ENCODE measurements at regions not wholly inside any gene's neighbourhood (a gene's known extent, or its start where the extent isn't known, plus 50 kb on each side); places are given as distances from the start of the nearest gene placed in this dataset.

- Histone ChIP-seq H3K4me3 (ENCODE audit: low read depth in 2 of 2, low read length in 1 of 2) (no peak overlapping the region), H3K36me3 (replicated peaks in 1 of 2; ENCODE audit: control insufficient read depth in 1 of 2, insufficient read depth in 2 of 2, low read length in 1 of 2) (no peaks in the 10 kb centered on the region), H3K79me2 (ENCODE audit: insufficient read depth) (no peaks in the 10 kb centered on the region), H3F3A (replicated peaks; ENCODE audit: insufficient read depth) (peaks cover 6% of the 10 kb centered on the region), H3K27me3 (ENCODE audit: insufficient read depth) (no peaks in the 10 kb centered on the region), H3K27ac (ENCODE audit: low read depth in 2 of 2, low read length in 1 of 2) (peak overlapping the region in 1 of 2 experiments; percentile 52; a peak in 2 of 4 replicates), H2AFZ (ENCODE audit: low read depth) (peak overlapping the region; percentile 71), H3K4me2 (peak overlapping the region; percentile 62), H3K4me1 (ENCODE audit: control insufficient read depth in 1 of 2, insufficient read depth in 2 of 2, low read depth in 1 of 2, low read length in 1 of 2) (peaks cover 5 to 14% of the 10 kb centered on the region in 2 experiments), H3K9me2 (no peaks in the 10 kb centered on the region), H3K9ac (peak overlapping the region; percentile 33; the same call in 1 of the 2 replicates), H3K9me3 (no peaks in the 10 kb centered on the region), H4K20me1 (ENCODE audit: insufficient read depth) (no peaks in the 10 kb centered on the region)
- 46% methylated on average over 9 of the region's 12 CpGs for WGBS (ENCODE audit: low lambda C conversion rate)
- ChIA-PET CTCF (no interaction called here), POLR2A (no interaction called here)
- DNase-seq, result no peak
- 0 out of 2 replicates have a peak, but pooled peaks have one; percentile 37 for TF ChIP-seq POLR2AphosphoS5 (IDR thresholded peaks at IDR 0.05; ENCODE audit: low read depth, low read length)
- TF ChIP-seq PBX3 (IDR thresholded peaks at IDR 0.05), result peak; percentile 51
- TF ChIP-seq CTCF (IDR thresholded peaks at IDR 0.05), result no peak
- no peak for TF ChIP-seq FOXM1 (IDR thresholded peaks at IDR 0.05; ENCODE audit: low read depth)
- no peak for TF ChIP-seq YY1 (IDR thresholded peaks at IDR 0.05; ENCODE audit: low read depth)
- TF ChIP-seq USF2 (IDR thresholded peaks at IDR 0.05; ENCODE audit: borderline replicate concordance, low read depth, low read length), result no peak
- TF ChIP-seq SMC3 (IDR thresholded peaks at IDR 0.05; ENCODE audit: low read depth, low read length), result no peak
- no peak for TF ChIP-seq TAF1 (IDR thresholded peaks at IDR 0.05; ENCODE audit: borderline replicate concordance, low read depth, low read length)
- peak; percentile 78 for TF ChIP-seq MAX (IDR thresholded peaks at IDR 0.05; ENCODE audit: low read depth)
- TF ChIP-seq ELF1 (IDR thresholded peaks at IDR 0.05), result no peak
- peak; percentile 68 for TF ChIP-seq FOSL2 (IDR thresholded peaks at IDR 0.05; ENCODE audit: borderline replicate concordance, low read depth)
- TF ChIP-seq TCF12 (IDR thresholded peaks at IDR 0.05), result peak; percentile 89
- no peak for TF ChIP-seq RAD21 (IDR thresholded peaks at IDR 0.05; ENCODE audit: low read length)
- no peak for TF ChIP-seq IRF3 (IDR thresholded peaks at IDR 0.05; ENCODE audit: low read depth, low read length)
- TF ChIP-seq JUND (IDR thresholded peaks at IDR 0.05), result peak; percentile 55
- TF ChIP-seq CHD2 (IDR thresholded peaks at IDR 0.05; ENCODE audit: low read length, partially characterized antibody), result no peak
- TF ChIP-seq NFIC (IDR thresholded peaks at IDR 0.05; ENCODE audit: borderline replicate concordance), result peak; percentile 16; the same call in 1 of the 2 replicates
- TF ChIP-seq EP300 (IDR thresholded peaks at IDR 0.05; ENCODE audit: borderline replicate concordance in 1 of 2, low read depth in 1 of 2, low read length in 1 of 2), result no peak
- no peak for TF ChIP-seq RCOR1 (IDR thresholded peaks at IDR 0.05; ENCODE audit: low read length)
- TF ChIP-seq RFX5 (IDR thresholded peaks at IDR 0.05; ENCODE audit: low read length), result no peak
- no peak for TF ChIP-seq GATA2 (CRISPR knock-in tag; IDR thresholded peaks at IDR 0.05)
- no peak for TF ChIP-seq RXRA (IDR thresholded peaks at IDR 0.05; ENCODE audit: borderline replicate concordance, low read depth)
- no peak for TF ChIP-seq ZBTB33 (IDR thresholded peaks at IDR 0.05; ENCODE audit: borderline replicate concordance, low read depth)
- TF ChIP-seq EZH2phosphoT487 (IDR thresholded peaks at IDR 0.05; ENCODE audit: borderline replicate concordance, low read depth), result no peak
- no peak for TF ChIP-seq SIN3A (IDR thresholded peaks at IDR 0.05; ENCODE audit: borderline replicate concordance, low read depth, low read length)
- no peak for TF ChIP-seq FOXJ3 (CRISPR knock-in tag; IDR thresholded peaks at IDR 0.05)
- no peak for TF ChIP-seq MXI1 (IDR thresholded peaks at IDR 0.05; ENCODE audit: low read depth, low read length)
- no peak for TF ChIP-seq TEAD4 (IDR thresholded peaks at IDR 0.05; ENCODE audit: borderline replicate concordance, insufficient read depth)
Observed at GRCh38 chr12:115375186-115375991, 691.4 kb upstream of the TBX3 start.

Measured in SK-N-SH (cell line).